22Rv1 (cell line): ENCODE measurements at regions not wholly inside any gene's neighbourhood (a gene's known extent, or its start where the extent isn't known, plus 50 kb on each side); places are given as distances from the start of the nearest gene placed in this dataset.
"Not testable (repeated sequence)": the region's sequence is repeated elsewhere in the genome, so short reads cannot be mapped to it uniquely, and the experiment has no call there.

ENCODE experiments used
- H3K27ac ChIP-seq: fragments of 450-650 bp; 2 replicates; pipeline ENCODE4 v1.5.1; 2017
- CTCF ChIP-seq: fragments of 450-650 bp; IDR thresholded peaks from 2 replicates; pipeline ENCODE4 v1.5.1; 2017; ENCODE audit warnings: mild to moderate bottlenecking
- ZFX ChIP-seq: fragments of 450-650 bp; IDR thresholded peaks from 2 replicates; pipeline ENCODE4 v1.6.1; 2017; ENCODE audit warnings: antibody characterized with exemption, borderline replicate concordance

DNA sequence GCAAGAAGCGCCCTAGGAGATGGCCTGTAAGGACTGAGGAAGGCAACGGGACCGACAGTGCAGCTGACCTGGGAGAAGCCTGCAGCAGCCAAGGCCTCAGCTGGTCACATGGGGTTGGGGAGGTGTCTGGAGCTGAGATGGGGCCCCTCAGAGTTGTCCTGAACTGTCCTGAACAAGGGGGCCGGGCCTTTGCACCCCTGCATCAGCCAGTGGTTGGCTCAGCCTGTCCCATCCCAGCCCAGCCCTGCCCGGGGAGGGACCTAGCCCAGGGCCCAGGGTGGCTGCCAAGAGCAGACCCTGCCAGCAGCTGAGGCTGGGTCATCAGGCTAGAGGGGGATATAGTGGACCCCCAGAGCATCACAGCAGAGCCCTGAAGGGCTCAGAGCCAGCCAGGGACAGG lies 122.8 kb upstream of the PPP1R26 start:
- TF ChIP-seq CTCF (no peak), ZFX (no peak)
- no peak overlapping the region for H3K27ac ChIP-seq

DNA sequence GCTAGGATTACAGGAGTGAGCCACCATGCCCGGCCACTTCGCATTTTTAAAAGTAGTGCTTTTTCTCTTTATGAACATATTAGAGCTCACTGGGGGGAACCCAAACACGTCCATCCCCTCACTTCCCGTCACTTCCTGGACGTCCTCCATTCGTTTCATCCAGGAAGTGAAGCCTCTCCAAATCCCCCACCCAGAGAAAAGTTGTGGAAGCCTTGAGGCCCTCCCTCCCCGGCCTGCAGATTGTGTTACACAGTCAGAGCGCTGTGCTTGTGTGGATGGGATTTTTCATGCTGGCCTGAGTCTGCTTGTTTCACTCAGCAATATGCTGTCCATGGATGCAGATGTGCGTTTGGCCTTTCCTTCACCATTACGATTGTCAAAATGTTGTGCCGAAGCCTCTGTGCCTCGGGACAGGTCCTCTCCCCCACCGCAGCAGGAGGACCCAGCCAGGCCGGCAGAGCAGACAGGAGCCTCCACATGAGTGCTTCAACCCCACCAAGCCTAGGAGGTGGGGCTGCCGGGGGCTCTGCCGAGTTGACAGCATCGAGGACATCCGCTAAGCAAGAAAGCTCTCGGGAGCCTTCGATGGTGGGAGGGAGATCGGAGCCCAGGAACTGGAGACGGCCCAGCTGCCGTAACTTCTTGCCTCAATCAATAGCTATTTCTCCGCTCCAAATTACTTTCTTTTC lies 121.6 kb upstream of the PPP1R26 start:
- TF ChIP-seq CTCF, result no peak
- no peak for TF ChIP-seq ZFX
- no peak overlapping the region for H3K27ac ChIP-seq

- H3K27ac ChIP-seq, result no peak overlapping the region
- TF ChIP-seq CTCF, result no peak
- TF ChIP-seq ZFX, result no peak
Observed at GRCh38 chr9:135358552-135358940, 121.0 kb upstream of the PPP1R26 start.

DNA sequence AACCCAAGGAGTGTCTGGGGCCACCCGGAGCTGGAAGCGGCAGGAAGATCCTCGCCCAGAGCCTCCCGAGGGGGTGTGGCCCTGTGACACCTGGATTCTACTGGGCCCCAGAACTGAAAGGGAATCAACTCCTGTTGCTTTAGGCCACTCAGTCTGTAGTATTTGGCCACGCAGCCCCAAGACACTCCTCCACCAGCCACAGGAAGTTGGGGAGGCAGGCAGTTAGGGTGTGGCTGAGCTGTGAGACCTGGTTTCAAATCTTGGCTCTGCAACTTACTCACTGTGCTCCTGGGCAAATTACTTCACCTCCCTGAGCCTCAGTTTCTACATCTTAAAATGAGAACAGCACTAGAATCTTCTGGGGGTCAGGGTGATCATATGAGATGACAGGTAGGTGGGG lies 119.8 kb upstream of the PPP1R26 start:
- H3K27ac ChIP-seq, result no peak overlapping the region
- TF ChIP-seq CTCF (no peak), ZFX (no peak)

DNA sequence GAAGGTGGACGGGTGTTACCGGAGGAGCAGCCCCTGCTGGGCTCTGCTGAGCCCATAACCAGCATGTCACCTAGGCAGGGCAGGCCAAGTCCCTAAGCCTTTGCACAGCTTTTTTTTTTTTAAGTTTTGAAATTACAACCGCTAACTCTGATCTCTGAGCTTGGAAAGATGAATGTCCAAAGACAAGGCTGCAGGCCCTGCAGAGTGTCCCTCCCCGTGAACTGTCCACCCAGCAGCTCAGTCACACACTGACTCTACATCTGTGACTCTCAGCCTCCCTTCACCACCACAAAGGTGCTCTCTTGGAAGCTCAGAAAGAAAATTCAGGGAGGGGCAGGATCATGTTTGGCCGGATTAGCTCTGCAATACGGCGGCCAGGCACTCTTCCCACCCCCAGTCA lies 119.0 kb upstream of the PPP1R26 start:
- no peak for TF ChIP-seq ZFX
- TF ChIP-seq CTCF, result no peak
- no peak overlapping the region for H3K27ac ChIP-seq

GRCh38 chr9:135361668-135362067 lies 117.9 kb upstream of the PPP1R26 start:
- not testable (repeated sequence) for H3K27ac ChIP-seq

- TF ChIP-seq CTCF, result no peak
- TF ChIP-seq ZFX, result no peak
- no peak overlapping the region for H3K27ac ChIP-seq
Observed at GRCh38 chr9:135363596-135363995, 116.0 kb upstream of the PPP1R26 start.
